Hepatocyte (in vitro differentiated cells): ENCODE measurements at regions not wholly inside any gene's neighbourhood (a gene's known extent, or its start where the extent isn't known, plus 50 kb on each side); places are given as distances from the start of the nearest gene placed in this dataset.

ENCODE experiments used
- DNase-seq: peaks from one replicate; pipeline ENCODE4 v3.0.0-alpha.2; 2016; ENCODE audit warnings: low spot score
- H2AFZ ChIP-seq: fragments of 200-600 bp; sonication (generic); 2 replicates; pipeline ENCODE4 v1.6.0; 2016; ENCODE audit warnings: antibody characterized with exemption, mild to moderate bottlenecking
- H3K27ac ChIP-seq: fragments of 200-600 bp; sonication (generic); 2 replicates; pipeline ENCODE4 v1.5.1; 2016; ENCODE audit warnings: mild to moderate bottlenecking
- H3K27me3 ChIP-seq: fragments of 200-600 bp; sonication (generic); 2 replicates; pipeline ENCODE4 v1.6.1; 2016
- H3K36me3 ChIP-seq: fragments of 200-600 bp; sonication (generic); replicated peaks from 2 replicates; pipeline ENCODE4 v1.5.1; 2016; ENCODE audit warnings: low read depth; ENCODE audit not compliant: insufficient read depth
- H3K4me1 ChIP-seq: fragments of 200-600 bp; sonication (generic); 2 replicates; pipeline ENCODE4 v1.5.1; 2016; ENCODE audit warnings: mild to moderate bottlenecking, moderate library complexity; ENCODE audit not compliant: insufficient read depth
- H3K4me2 ChIP-seq: fragments of 200-600 bp; sonication (generic); 2 replicates; pipeline ENCODE4 v1.6.0; 2016
- H3K4me3 ChIP-seq: fragments of 200-600 bp; sonication (generic); 2 replicates; pipeline ENCODE4 v1.5.1; 2016; ENCODE audit warnings: mild to moderate bottlenecking
- H3K79me2 ChIP-seq: fragments of 200-600 bp; sonication (generic); 2 replicates; pipeline ENCODE4 v1.6.0; 2017; ENCODE audit warnings: mild to moderate bottlenecking
- H3K9me2 ChIP-seq: fragments of 200-600 bp; sonication (generic); replicated peaks from 2 replicates; pipeline ENCODE4 v1.6.0; 2017; ENCODE audit warnings: mild to moderate bottlenecking; ENCODE audit not compliant: insufficient read depth
- H3K9me3 ChIP-seq: fragments of 200-600 bp; sonication (generic); 2 replicates; pipeline ENCODE4 v1.5.1; 2016; ENCODE audit warnings: low read depth, mild to moderate bottlenecking
- H4K20me1 ChIP-seq: fragments of 200-600 bp; sonication (generic); 2 replicates; pipeline ENCODE4 v1.6.0; 2016; ENCODE audit warnings: mild to moderate bottlenecking; ENCODE audit not compliant: insufficient read depth, poor library complexity, severe bottlenecking
- CTCF ChIP-seq: fragments of 200-600 bp; sonication (generic); IDR thresholded peaks from 2 replicates; pipeline ENCODE4 v1.5.1; 2016; ENCODE audit warnings: antibody characterized with exemption, mild to moderate bottlenecking; ENCODE audit not compliant: poor library complexity
- EZH2 ChIP-seq: fragments of 200-600 bp; sonication (generic); IDR thresholded peaks from 2 replicates; pipeline ENCODE4 v1.6.1; 2016; ENCODE audit warnings: antibody characterized with exemption, mild to moderate bottlenecking, borderline replicate concordance
- EZH2phosphoT487 ChIP-seq: fragments of 200-600 bp; sonication (generic); IDR thresholded peaks from one replicate; pipeline ENCODE4 v1.6.1; 2018; ENCODE audit warnings: antibody characterized with exemption, mild to moderate bottlenecking, low read depth, moderate library complexity; ENCODE audit not compliant: unreplicated experiment, severe bottlenecking
- WGBS: methylation state at CpG from one replicate; pipeline ENCODE4 v1.1.6; 2016; ENCODE audit warnings: low lambda C conversion rate; ENCODE audit errors: missing lambda C conversion rate; 5-methylcytosine and 5-hydroxymethylcytosine counted together

- Histone ChIP-seq H3K4me1 (no peaks in the 10 kb centered on the region), H4K20me1 (no peaks in the 10 kb centered on the region), H3K27me3 (peaks cover 3% of the 10 kb centered on the region), H3K79me2 (no peaks in the 10 kb centered on the region), H2AFZ (no peak overlapping the region), H3K27ac (no peak overlapping the region), H3K9me2 (no peaks in the 10 kb centered on the region), H3K4me2 (no peak overlapping the region), H3K9me3 (no peaks in the 10 kb centered on the region), H3K4me3 (no peak overlapping the region), H3K36me3 (no peaks in the 10 kb centered on the region)
- DNase-seq, result peak; percentile 13
- no peak for TF ChIP-seq CTCF
- TF ChIP-seq EZH2phosphoT487, result no peak
- TF ChIP-seq EZH2, result no peak
- WGBS, result 83% methylated on average over 6 of the region's 6 CpGs
These were observed 91.3 kb downstream of the NKX6-1 start for GRCh38 chr4:84407554-84408407.

DNA sequence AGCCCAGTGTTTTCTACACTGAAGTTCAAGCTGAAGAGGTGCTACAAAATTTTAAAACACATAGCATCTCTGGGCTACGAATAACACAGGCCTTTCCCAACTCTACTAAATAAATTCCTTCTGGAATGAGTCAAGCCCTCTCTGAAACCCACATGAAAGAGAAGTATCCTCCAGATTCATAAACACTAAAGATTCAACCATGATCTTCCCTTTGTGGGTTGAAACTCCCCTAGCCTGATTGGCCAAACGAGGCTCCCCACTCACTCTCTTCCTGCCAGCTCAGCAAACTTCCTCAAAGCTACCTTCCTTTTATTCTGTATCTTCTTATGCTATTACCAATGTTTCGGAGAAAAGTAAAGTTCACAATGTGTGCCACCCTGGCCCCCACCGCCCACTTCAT lies 95.4 kb downstream of the NKX6-1 start:
- no peak for DNase-seq
- no peak overlapping the region for H3K27ac ChIP-seq
- H3K27me3 ChIP-seq, result no peaks in the 10 kb centered on the region
- H4K20me1 ChIP-seq, result no peaks in the 10 kb centered on the region
- no peaks in the 10 kb centered on the region for H3K79me2 ChIP-seq
- H3K36me3 ChIP-seq, result no peaks in the 10 kb centered on the region
- 88% methylated on average over 4 of the region's 4 CpGs for WGBS
- H3K4me2 ChIP-seq, result no peak overlapping the region
- H3K9me3 ChIP-seq, result no peaks in the 10 kb centered on the region
- TF ChIP-seq CTCF (no peak), EZH2 (no peak), EZH2phosphoT487 (no peak)
- H3K4me3 ChIP-seq, result no peak overlapping the region
- H2AFZ ChIP-seq, result no peak overlapping the region
- H3K9me2 ChIP-seq, result no peaks in the 10 kb centered on the region
- no peaks in the 10 kb centered on the region for H3K4me1 ChIP-seq

GRCh38 chr4:84401701-84402306 lies 97.3 kb downstream of the NKX6-1 start:
- Histone ChIP-seq H2AFZ (no peak overlapping the region), H3K27me3 (no peaks in the 10 kb centered on the region), H3K4me2 (no peak overlapping the region), H3K27ac (no peak overlapping the region), H3K79me2 (no peaks in the 10 kb centered on the region), H3K4me1 (no peaks in the 10 kb centered on the region), H3K4me3 (no peak overlapping the region), H3K9me2 (no peaks in the 10 kb centered on the region), H3K9me3 (no peaks in the 10 kb centered on the region), H4K20me1 (no peaks in the 10 kb centered on the region), H3K36me3 (no peaks in the 10 kb centered on the region)
- peak; percentile 20 for DNase-seq
- TF ChIP-seq EZH2phosphoT487 (no peak), CTCF (no peak), EZH2 (no peak)
- 63% methylated on average over 3 of the region's 3 CpGs for WGBS
